Effector memory CD4-positive, alpha-beta T cell (primary cell): ENCODE measurements at regions not wholly inside any gene's neighbourhood (a gene's known extent, or its start where the extent isn't known, plus 50 kb on each side); places are given as distances from the start of the nearest gene placed in this dataset.

Experiments used
- DNase-seq, 3 donors: peaks; one replicate each; pipeline ENCODE4 v3.0.0-alpha.2; 2020
- H3K27ac ChIP-seq: 2 replicates; pipeline ENCODE4 v1.7.0; 2013; ENCODE audit warnings: mild to moderate bottlenecking, low read length, moderate library complexity; ENCODE audit not compliant: insufficient read depth, poor library complexity, severe bottlenecking
- H3K27me3 ChIP-seq: replicated peaks from 2 replicates; pipeline ENCODE4 v1.7.0; 2013; ENCODE audit warnings: mild to moderate bottlenecking, low read length; ENCODE audit not compliant: insufficient read depth, control insufficient read depth, poor library complexity, severe bottlenecking
- H3K36me3 ChIP-seq: 2 replicates; pipeline ENCODE4 v1.7.0; 2013; ENCODE audit warnings: mild to moderate bottlenecking, low read length, moderate library complexity; ENCODE audit not compliant: control insufficient read depth, insufficient read depth
- H3K4me1 ChIP-seq: 2 replicates; pipeline ENCODE4 v1.7.0; 2013; ENCODE audit warnings: low read length, mild to moderate bottlenecking; ENCODE audit not compliant: control insufficient read depth, insufficient read depth, poor library complexity, severe bottlenecking
- H3K4me3 ChIP-seq: 2 replicates; pipeline ENCODE4 v1.7.0; 2013; ENCODE audit warnings: low read length, low read depth, mild to moderate bottlenecking; ENCODE audit not compliant: insufficient read depth, poor library complexity, severe bottlenecking
- H3K9me3 ChIP-seq: 2 replicates; pipeline ENCODE4 v1.7.0; 2013; ENCODE audit warnings: mild to moderate bottlenecking, low read length, moderate library complexity; ENCODE audit not compliant: control insufficient read depth

GRCh38 chr12:24599736-24600135, 349.2 kb downstream of the BCAT1 start:
- no peak overlapping the region for H3K27ac ChIP-seq
- no peaks in the 10 kb centered on the region for H3K9me3 ChIP-seq
- no peak overlapping the region for H3K4me3 ChIP-seq
- H3K27me3 ChIP-seq: no peaks in the 10 kb centered on the region
- H3K36me3 ChIP-seq: no peaks in the 10 kb centered on the region
- DNase-seq: no peak
- no peaks in the 10 kb centered on the region for H3K4me1 ChIP-seq

DNA sequence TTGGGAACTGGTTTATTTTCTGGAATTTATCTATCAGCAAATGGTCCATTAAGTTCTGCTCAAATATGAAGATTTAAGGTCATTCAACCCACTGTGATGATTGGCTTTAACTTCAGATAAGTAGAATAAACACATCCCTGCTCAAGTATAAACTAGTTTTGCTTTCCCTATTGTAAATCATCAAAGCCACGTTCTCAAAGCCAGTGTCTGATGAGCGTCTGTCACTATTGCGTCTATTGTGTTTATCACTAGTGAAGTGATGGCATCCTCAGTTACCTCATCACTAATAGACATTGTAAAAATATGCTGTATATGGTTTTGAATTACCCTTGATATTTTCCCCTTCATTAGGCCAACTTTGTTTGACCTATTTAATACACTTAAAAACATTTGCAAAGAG, 351.3 kb downstream of the BCAT1 start:
- Histone ChIP-seq H3K4me3 (no peak overlapping the region), H3K27ac (no peak overlapping the region), H3K36me3 (no peaks in the 10 kb centered on the region), H3K27me3 (no peaks in the 10 kb centered on the region), H3K4me1 (no peaks in the 10 kb centered on the region), H3K9me3 (no peaks in the 10 kb centered on the region)
- DNase-seq: no peak

- DNase-seq: no peak
Measured at GRCh38 chr12:24596768-24597388, 352.0 kb downstream of the BCAT1 start.

GRCh38 chr12:24595652-24596235, 353.2 kb downstream of the BCAT1 start:
- H3K27me3 ChIP-seq: no peaks in the 10 kb centered on the region
- H3K9me3 ChIP-seq: no peaks in the 10 kb centered on the region
- no peak overlapping the region for H3K27ac ChIP-seq
- no peak overlapping the region for H3K4me3 ChIP-seq
- no peak for DNase-seq
- H3K36me3 ChIP-seq: no peaks in the 10 kb centered on the region
- no peaks in the 10 kb centered on the region for H3K4me1 ChIP-seq

More at GRCh38 chr12:24596768-24597388, 352.0 kb downstream of the BCAT1 start:
- Histone ChIP-seq H3K27ac (no peak overlapping the region), H3K9me3 (no peaks in the 10 kb centered on the region), H3K4me3 (no peak overlapping the region), H3K4me1 (no peaks in the 10 kb centered on the region), H3K36me3 (no peaks in the 10 kb centered on the region), H3K27me3 (no peaks in the 10 kb centered on the region)

GRCh38 chr12:24591715-24592440, 357.0 kb downstream of the BCAT1 start:
- no peak for DNase-seq
- Histone ChIP-seq H3K4me1 (no peaks in the 10 kb centered on the region), H3K27me3 (no peaks in the 10 kb centered on the region)

GRCh38 chr12:24591079-24591626, 357.7 kb downstream of the BCAT1 start:
- Histone ChIP-seq H3K27ac (no peak overlapping the region), H3K36me3 (no peaks in the 10 kb centered on the region), H3K4me1 (no peaks in the 10 kb centered on the region), H3K27me3 (no peaks in the 10 kb centered on the region), H3K4me3 (no peak overlapping the region), H3K9me3 (no peaks in the 10 kb centered on the region)
- no peak for DNase-seq

More at GRCh38 chr12:24591715-24592440, 357.0 kb downstream of the BCAT1 start:
- Histone ChIP-seq H3K9me3 (no peaks in the 10 kb centered on the region), H3K27ac (no peak overlapping the region), H3K4me3 (no peak overlapping the region), H3K36me3 (no peaks in the 10 kb centered on the region)

GRCh38 chr12:24586293-24586692, 362.6 kb downstream of the BCAT1 start:
- Histone ChIP-seq H3K4me3 (no peak overlapping the region), H3K27me3 (no peaks in the 10 kb centered on the region), H3K36me3 (no peaks in the 10 kb centered on the region), H3K4me1 (no peaks in the 10 kb centered on the region), H3K9me3 (no peaks in the 10 kb centered on the region), H3K27ac (no peak overlapping the region)
- no peak for DNase-seq

- Histone ChIP-seq H3K4me1 (no peaks in the 10 kb centered on the region), H3K9me3 (no peaks in the 10 kb centered on the region), H3K27ac (no peak overlapping the region), H3K27me3 (no peaks in the 10 kb centered on the region), H3K36me3 (no peaks in the 10 kb centered on the region), H3K4me3 (no peak overlapping the region)
- no peak for DNase-seq
Measured at GRCh38 chr12:24584032-24584675, 364.7 kb downstream of the BCAT1 start.

- Histone ChIP-seq H3K9me3 (no peaks in the 10 kb centered on the region), H3K27me3 (no peaks in the 10 kb centered on the region), H3K4me1 (no peaks in the 10 kb centered on the region), H3K27ac (no peak overlapping the region), H3K4me3 (no peak overlapping the region), H3K36me3 (no peaks in the 10 kb centered on the region)
- DNase-seq: no peak
Measured at GRCh38 chr12:24582954-24583601, 365.8 kb downstream of the BCAT1 start.
